BE2C (cell line): ENCODE measurements at regions not wholly inside any gene's neighbourhood (a gene's known extent, or its start where the extent isn't known, plus 50 kb on each side); places are given as distances from the start of the nearest gene placed in this dataset.

Experiments used
- DNase-seq: peaks from one replicate; pipeline ENCODE4 v3.0.0-alpha.2; 2020
- H3K27me3 ChIP-seq: fragments of 250-450 bp; sonication (Bioruptor Pico); 2 replicates; pipeline ENCODE4 v1.5.1; 2020; ENCODE audit warnings: mild to moderate bottlenecking
- H3K36me3 ChIP-seq: fragments of 250-450 bp; sonication (Bioruptor Pico); 2 replicates; pipeline ENCODE4 v1.5.1; 2020; ENCODE audit warnings: mild to moderate bottlenecking
- H3K4me1 ChIP-seq: fragments of 250-450 bp; sonication (Bioruptor Pico); 2 replicates; pipeline ENCODE4 v1.5.1; 2020
- H3K4me3 ChIP-seq: 2 replicates; pipeline ENCODE4 v1.5.1; 2011; ENCODE audit warnings: low read depth, low read length
- H3K9me3 ChIP-seq: fragments of 250-450 bp; sonication (Bioruptor Pico); 2 replicates; pipeline ENCODE4 v1.5.1; 2020
- CTCF ChIP-seq: IDR thresholded peaks from 2 replicates; pipeline ENCODE4 v1.5.1; 2012; ENCODE audit warnings: mild to moderate bottlenecking, low read depth, low read length

GRCh38 chr2:20110383-20110782 is 59.0 kb upstream of the LAPTM4A start:
- Histone ChIP-seq H3K36me3 (no peaks in the 10 kb centered on the region), H3K4me1 (no peaks in the 10 kb centered on the region), H3K9me3 (peaks cover 7% of the 10 kb centered on the region; the same call in 1 of the 2 replicates), H3K4me3 (no peak overlapping the region), H3K27me3 (no peaks in the 10 kb centered on the region)
- TF ChIP-seq CTCF, result no peak
- DNase-seq, result no peak

GRCh38 chr2:20108655-20109396 is 57.4 kb upstream of the LAPTM4A start:
- DNase-seq, result no peak
- Histone ChIP-seq H3K27me3 (no peaks in the 10 kb centered on the region), H3K4me1 (no peaks in the 10 kb centered on the region)

GRCh38 chr2:20107776-20108175 is 56.3 kb upstream of the LAPTM4A start:
- H3K9me3 ChIP-seq, result peaks cover 7% of the 10 kb centered on the region; the same call in 1 of the 2 replicates
- no peaks in the 10 kb centered on the region for H3K4me1 ChIP-seq
- H3K4me3 ChIP-seq, result no peak overlapping the region
- H3K27me3 ChIP-seq, result no peaks in the 10 kb centered on the region
- no peaks in the 10 kb centered on the region for H3K36me3 ChIP-seq
- no peak for TF ChIP-seq CTCF
- DNase-seq, result no peak

More at GRCh38 chr2:20108655-20109396, 57.4 kb upstream of the LAPTM4A start:
- no peaks in the 10 kb centered on the region for H3K36me3 ChIP-seq
- peaks cover 7% of the 10 kb centered on the region; the same call in 1 of the 2 replicates for H3K9me3 ChIP-seq
- no peak overlapping the region for H3K4me3 ChIP-seq
- no peak for TF ChIP-seq CTCF

GRCh38 chr2:20107352-20107751 is 55.9 kb upstream of the LAPTM4A start:
- no peaks in the 10 kb centered on the region for H3K27me3 ChIP-seq
- no peak for TF ChIP-seq CTCF
- peaks cover 7% of the 10 kb centered on the region; the same call in 1 of the 2 replicates for H3K9me3 ChIP-seq
- no peaks in the 10 kb centered on the region for H3K36me3 ChIP-seq
- no peaks in the 10 kb centered on the region for H3K4me1 ChIP-seq
- no peak for DNase-seq
- H3K4me3 ChIP-seq, result no peak overlapping the region

- peak; percentile 87 for DNase-seq
- H3K9me3 ChIP-seq, result peaks cover 7% of the 10 kb centered on the region; the same call in 1 of the 2 replicates
- no peaks in the 10 kb centered on the region for H3K36me3 ChIP-seq
- peak overlapping the region; percentile 46 for H3K4me3 ChIP-seq
- TF ChIP-seq CTCF, result peak; percentile 70
- H3K27me3 ChIP-seq, result no peaks in the 10 kb centered on the region
- H3K4me1 ChIP-seq, result no peaks in the 10 kb centered on the region
Measured at GRCh38 chr2:20106746-20107145, 55.3 kb upstream of the LAPTM4A start.

- Histone ChIP-seq H3K4me3 (no peak overlapping the region), H3K4me1 (no peaks in the 10 kb centered on the region), H3K36me3 (no peaks in the 10 kb centered on the region), H3K27me3 (no peaks in the 10 kb centered on the region), H3K9me3 (peaks cover 7% of the 10 kb centered on the region; the same call in 1 of the 2 replicates)
- no peak for TF ChIP-seq CTCF
- no peak for DNase-seq
Measured at GRCh38 chr2:20104900-20105545, 53.6 kb upstream of the LAPTM4A start.
